Hepatocyte (in vitro differentiated cells): ENCODE measurements at regions not wholly inside any gene's neighbourhood (a gene's known extent, or its start where the extent isn't known, plus 50 kb on each side); places are given as distances from the start of the nearest gene placed in this dataset.

Source experiments
- EZH2 ChIP-seq: fragments of 200-600 bp; sonication (generic); IDR thresholded peaks from 2 replicates; pipeline ENCODE4 v1.6.1; 2016; ENCODE audit warnings: antibody characterized with exemption, mild to moderate bottlenecking, borderline replicate concordance
- TF ChIP-seq, protein P1 (sequence below): fragments of 200-600 bp; sonication (generic); IDR thresholded peaks from 2 replicates; pipeline ENCODE4 v1.5.1; 2016; ENCODE audit warnings: antibody characterized with exemption, mild to moderate bottlenecking; ENCODE audit not compliant: poor library complexity

DNA sequence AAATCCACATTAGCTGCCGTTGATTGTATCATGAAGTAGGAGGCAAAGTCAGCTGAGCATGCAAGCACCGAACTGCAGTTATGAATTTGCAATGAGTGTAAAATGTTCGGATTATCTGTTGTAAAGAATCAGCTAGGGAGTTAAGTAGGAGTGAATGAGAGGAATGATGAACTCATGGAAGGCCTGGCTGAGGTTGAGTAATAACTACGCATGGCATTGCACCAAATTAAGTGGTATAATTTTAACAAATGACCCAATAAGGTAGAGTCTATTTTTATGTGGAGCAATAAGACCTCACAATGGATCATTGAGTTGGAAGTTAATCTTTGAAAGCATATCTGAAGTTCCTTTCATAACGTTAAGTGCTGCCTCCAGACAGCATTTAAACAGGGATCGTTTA, 288.2 kb upstream of the CHST9 start:
- TF ChIP-seq, protein P1, sequence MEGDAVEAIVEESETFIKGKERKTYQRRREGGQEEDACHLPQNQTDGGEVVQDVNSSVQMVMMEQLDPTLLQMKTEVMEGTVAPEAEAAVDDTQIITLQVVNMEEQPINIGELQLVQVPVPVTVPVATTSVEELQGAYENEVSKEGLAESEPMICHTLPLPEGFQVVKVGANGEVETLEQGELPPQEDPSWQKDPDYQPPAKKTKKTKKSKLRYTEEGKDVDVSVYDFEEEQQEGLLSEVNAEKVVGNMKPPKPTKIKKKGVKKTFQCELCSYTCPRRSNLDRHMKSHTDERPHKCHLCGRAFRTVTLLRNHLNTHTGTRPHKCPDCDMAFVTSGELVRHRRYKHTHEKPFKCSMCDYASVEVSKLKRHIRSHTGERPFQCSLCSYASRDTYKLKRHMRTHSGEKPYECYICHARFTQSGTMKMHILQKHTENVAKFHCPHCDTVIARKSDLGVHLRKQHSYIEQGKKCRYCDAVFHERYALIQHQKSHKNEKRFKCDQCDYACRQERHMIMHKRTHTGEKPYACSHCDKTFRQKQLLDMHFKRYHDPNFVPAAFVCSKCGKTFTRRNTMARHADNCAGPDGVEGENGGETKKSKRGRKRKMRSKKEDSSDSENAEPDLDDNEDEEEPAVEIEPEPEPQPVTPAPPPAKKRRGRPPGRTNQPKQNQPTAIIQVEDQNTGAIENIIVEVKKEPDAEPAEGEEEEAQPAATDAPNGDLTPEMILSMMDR, result no peak
- no peak for TF ChIP-seq EZH2
